ENCODE measurements at regions not wholly inside any gene's neighbourhood (a gene's known extent, or its start where the extent isn't known, plus 50 kb on each side); places are given as distances from the start of the nearest gene placed in this dataset.
A peak's percentile ranks its signal among the peaks of the same experiment; 100 is the strongest.

GRCh38 chr2:9076755-9077154 is 73.3 kb upstream of the MBOAT2 start:
- no peak overlapping the region for H4K91ac ChIP-seq (replicated peaks; ENCODE audit: insufficient read length, low read length)
- H3K4me3 ChIP-seq (ENCODE audit: extremely low read depth in 1 of 4, insufficient read depth in 2 of 4, low read depth in 3 of 4, low read length in 4 of 4) = no peak overlapping the region
- 89% methylated on average over 6 of the region's 6 CpGs; no CpG with 5 or more reads in 1 of the 2 experiments for WGBS, 2 experiments (ENCODE audit: extremely low coverage in 1 of 2, insufficient coverage in 1 of 2, insufficient read length in 1 of 2, insufficient replicate concordance in 2 of 2, low coverage in 1 of 2, low lambda C conversion rate in 2 of 2, missing lambda C conversion rate in 1 of 2)
- no peak overlapping the region for H3K18ac ChIP-seq (ENCODE audit: extremely low read depth, low read length)
- no peak overlapping the region for H2BK20ac ChIP-seq (ENCODE audit: low read length)
- H4K20me1 ChIP-seq (replicated peaks in 1 of 2; ENCODE audit: control insufficient read depth in 1 of 2, insufficient read depth in 2 of 2, low read length in 2 of 2) = no peaks in the 10 kb centered on the region
- no peak overlapping the region for H2BK5ac ChIP-seq (ENCODE audit: low read depth, low read length)
- no peak for DNase-seq (ENCODE audit: low read depth in 1 of 2, low spot score in 2 of 2)
- H3K23ac ChIP-seq (ENCODE audit: insufficient read length) = no peak overlapping the region
- no peak overlapping the region for H2AFZ ChIP-seq (ENCODE audit: low read length)
- H2BK120ac ChIP-seq (replicated peaks; ENCODE audit: low read depth, low read length) = no peak overlapping the region
- H3K14ac ChIP-seq (ENCODE audit: insufficient read length) = no peak overlapping the region
- no peaks in the 10 kb centered on the region for H3K36me3 ChIP-seq (ENCODE audit: control insufficient read depth in 2 of 4, insufficient read depth in 4 of 4, low read length in 3 of 4)
- H2AK5ac ChIP-seq (ENCODE audit: low read depth, low read length) = no peak overlapping the region; the same call in 1 of the 2 replicates
- CTCF ChIA-PET (ENCODE audit: partially characterized antibody) = no interaction called here
- H3K79me2 ChIP-seq (ENCODE audit: control insufficient read depth in 1 of 2, insufficient read depth in 2 of 2, low read length in 2 of 2) = no peaks in the 10 kb centered on the region
- H4K8ac ChIP-seq (ENCODE audit: extremely low read depth, insufficient read depth, low read length) = no peak overlapping the region
- peak overlapping the region; percentile 75 for H2BK12ac ChIP-seq (ENCODE audit: low read depth, low read length)
- peaks cover 3 to 10% (median 7%) of the 10 kb centered on the region in 4 experiments; a peak in 6 of 7 replicates for H3K4me1 ChIP-seq (replicated peaks in 1 of 4; ENCODE audit: control insufficient read depth in 3 of 4, insufficient read depth in 4 of 4, low read length in 3 of 4)
- H3K9ac ChIP-seq (replicated peaks in 1 of 4; ENCODE audit: extremely low read depth in 1 of 4, low read depth in 3 of 4, low read length in 3 of 4) = no peak overlapping the region
- POLR2A ChIA-PET (ENCODE audit: partially characterized antibody) = no interaction called here
- H3K56ac ChIP-seq (replicated peaks; ENCODE audit: insufficient read length, low read depth, low read length) = no peak overlapping the region
- H3K4ac ChIP-seq (replicated peaks; ENCODE audit: insufficient read length, low read depth, low read length) = no peak overlapping the region
- H3K27ac ChIP-seq (ENCODE audit: low read depth, low read length) = no peak overlapping the region
- no peak for TF ChIP-seq CBX5 (IDR thresholded peaks at IDR 0.05; ENCODE audit: low read depth, low read length)
- no peak for TF ChIP-seq JUND (IDR thresholded peaks at IDR 0.05; ENCODE audit: low read length)
- TF ChIP-seq EGR1 (IDR thresholded peaks at IDR 0.05; ENCODE audit: borderline replicate concordance, low read depth, low read length) = no peak
- no peak for TF ChIP-seq BRCA1 (IDR thresholded peaks at IDR 0.05; ENCODE audit: low read depth, low read length)
- TF ChIP-seq RNF2 (IDR thresholded peaks at IDR 0.05; ENCODE audit: borderline replicate concordance, low read depth, low read length, missing control alignments, poor library complexity, severe bottlenecking) = no peak
- no peak for TF ChIP-seq MAFK (IDR thresholded peaks at IDR 0.05; ENCODE audit: low read depth, low read length)
- TF ChIP-seq POLR2A (IDR thresholded peaks at IDR 0.05; ENCODE audit: control extremely low read depth in 1 of 2, low read depth in 2 of 2, low read length in 2 of 2) = no peak
- no peak overlapping the region; the same call in 1 of the 2 replicates for H2BK15ac ChIP-seq (ENCODE audit: low read length)
- no peaks in the 10 kb centered on the region for H3K79me1 ChIP-seq (ENCODE audit: low read depth, low read length)
- H3K23me2 ChIP-seq (ENCODE audit: low read depth, low read length) = no peaks in the 10 kb centered on the region
- H3K27me3 ChIP-seq (replicated peaks in 1 of 4; ENCODE audit: control insufficient read depth in 3 of 4, extremely low read depth in 1 of 4, insufficient read depth in 3 of 4, low read length in 3 of 4) = peaks cover 0 to 17% (median 10%) of the 10 kb centered on the region in 4 experiments; a peak in 3 of 7 replicates
- no peak overlapping the region for H4K5ac ChIP-seq (ENCODE audit: insufficient read length, low read depth, low read length)
- no peak for FAIRE-seq
- H3K4me2 ChIP-seq (ENCODE audit: insufficient read depth in 1 of 2, low read depth in 2 of 2, low read length in 2 of 2) = no peak overlapping the region
- H3K9me3 ChIP-seq (ENCODE audit: insufficient read depth in 2 of 2, low read depth in 1 of 2, low read length in 1 of 2) = peaks cover 3 to 5% of the 10 kb centered on the region in 2 experiments; a peak in 3 of 4 replicates

Measured in H1 (cell line).